ENCODE measurements at regions not wholly inside any gene's neighbourhood (a gene's known extent, or its start where the extent isn't known, plus 50 kb on each side); places are given as distances from the start of the nearest gene placed in this dataset.

GRCh38 chr13:105255472-105255871 is 1280.0 kb downstream of the EFNB2 start:
- H3K27ac ChIP-seq (ENCODE audit: low read depth, low read length), result no peak overlapping the region
- no peaks in the 10 kb centered on the region for H3K4me1 ChIP-seq (ENCODE audit: control insufficient read depth in 2 of 2, insufficient read depth in 2 of 2, low read length in 2 of 2)
- ChIA-PET CTCF (no interaction called here), POLR2A (no interaction called here)
- Mint-ChIP-seq H3K27ac (no peak overlapping the region), H3K4me1 (no peaks in the 10 kb centered on the region), H3K36me3 (no peaks in the 10 kb centered on the region), H3K4me3 (no peak overlapping the region), H3K9me3 (no peaks in the 10 kb centered on the region), H3K27me3 (no peaks in the 10 kb centered on the region)
- intact Hi-C loops (cut with micrococcal nuclease), result no loop called here
- no peaks in the 10 kb centered on the region for H3K27me3 ChIP-seq (ENCODE audit: control insufficient read depth in 2 of 2, insufficient read depth in 2 of 2, low read length in 2 of 2)
- DNase-seq (no peak), ATAC-seq (no peak)
- H3K36me3 ChIP-seq (ENCODE audit: control insufficient read depth in 2 of 3, insufficient read depth in 3 of 3, low read length in 3 of 3), result no peaks in the 10 kb centered on the region
- no peaks in the 10 kb centered on the region for H3K9me3 ChIP-seq (ENCODE audit: control insufficient read depth in 2 of 3, low read length in 3 of 3)
- no peak overlapping the region for H3K4me3 ChIP-seq (ENCODE audit: low read length)

- Histone ChIP-seq H3K27ac (ENCODE audit: low read depth, low read length) (no peak overlapping the region), H3K27me3 (ENCODE audit: control insufficient read depth in 2 of 2, insufficient read depth in 2 of 2, low read length in 2 of 2) (no peaks in the 10 kb centered on the region), H3K4me3 (ENCODE audit: low read length) (no peak overlapping the region), H3K4me1 (ENCODE audit: control insufficient read depth in 2 of 2, insufficient read depth in 2 of 2, low read length in 2 of 2) (no peaks in the 10 kb centered on the region), H3K9me3 (ENCODE audit: control insufficient read depth in 2 of 3, low read length in 3 of 3) (no peaks in the 10 kb centered on the region), H3K36me3 (ENCODE audit: control insufficient read depth in 2 of 3, insufficient read depth in 3 of 3, low read length in 3 of 3) (no peaks in the 10 kb centered on the region)
- Mint-ChIP-seq H3K4me1 (no peaks in the 10 kb centered on the region), H3K27ac (no peak overlapping the region), H3K4me3 (no peak overlapping the region), H3K27me3 (no peaks in the 10 kb centered on the region), H3K36me3 (no peaks in the 10 kb centered on the region), H3K9me3 (peaks cover 0 to 8% (median 0%) of the 10 kb centered on the region in 11 donors)
- no peak for ATAC-seq
- intact Hi-C loops (cut with micrococcal nuclease), result no loop called here
- POLR2A ChIA-PET, result no interaction called here
- DNase-seq, result no peak
- CTCF ChIA-PET, result no interaction called here
Measured at GRCh38 chr13:105251293-105251692, 1284.2 kb downstream of the EFNB2 start.

GRCh38 chr13:105247830-105248229 is 1287.6 kb downstream of the EFNB2 start:
- H3K4me1 ChIP-seq (ENCODE audit: control insufficient read depth in 2 of 2, insufficient read depth in 2 of 2, low read length in 2 of 2), result no peaks in the 10 kb centered on the region
- DNase-seq, result no peak
- Mint-ChIP-seq H3K9me3 (peaks cover 0 to 8% (median 0%) of the 10 kb centered on the region in 11 donors), H3K4me3 (no peak overlapping the region), H3K36me3 (no peaks in the 10 kb centered on the region), H3K27me3 (peaks cover 0 to 5% (median 0%) of the 10 kb centered on the region in 5 donors), H3K4me1 (no peaks in the 10 kb centered on the region), H3K27ac (no peak overlapping the region)
- no peak for ATAC-seq
- H3K4me3 ChIP-seq (ENCODE audit: low read length), result no peak overlapping the region
- no peaks in the 10 kb centered on the region for H3K27me3 ChIP-seq (ENCODE audit: control insufficient read depth in 2 of 2, insufficient read depth in 2 of 2, low read length in 2 of 2)
- H3K36me3 ChIP-seq (ENCODE audit: control insufficient read depth in 2 of 3, insufficient read depth in 3 of 3, low read length in 3 of 3), result no peaks in the 10 kb centered on the region
- H3K27ac ChIP-seq (ENCODE audit: low read depth, low read length), result no peak overlapping the region
- no peaks in the 10 kb centered on the region for H3K9me3 ChIP-seq (ENCODE audit: control insufficient read depth in 2 of 3, low read length in 3 of 3)
- intact Hi-C loops (cut with micrococcal nuclease), result no loop called here
- POLR2A ChIA-PET, result no interaction called here
- CTCF ChIA-PET, result no interaction called here

- Mint-ChIP-seq H3K9me3 (no peaks in the 10 kb centered on the region), H3K27ac (no peak overlapping the region), H3K36me3 (no peaks in the 10 kb centered on the region), H3K4me1 (no peaks in the 10 kb centered on the region), H3K27me3 (peaks cover 0 to 5% (median 0%) of the 10 kb centered on the region in 5 donors), H3K4me3 (no peak overlapping the region)
- H3K27ac ChIP-seq (ENCODE audit: low read depth, low read length), result no peak overlapping the region
- H3K36me3 ChIP-seq (ENCODE audit: control insufficient read depth in 2 of 3, insufficient read depth in 3 of 3, low read length in 3 of 3), result no peaks in the 10 kb centered on the region
- no peaks in the 10 kb centered on the region for H3K27me3 ChIP-seq (ENCODE audit: control insufficient read depth in 2 of 2, insufficient read depth in 2 of 2, low read length in 2 of 2)
- ATAC-seq (no peak), DNase-seq (no peak)
- ChIA-PET CTCF (no interaction called here), POLR2A (no interaction called here)
- H3K4me1 ChIP-seq (ENCODE audit: control insufficient read depth in 2 of 2, insufficient read depth in 2 of 2, low read length in 2 of 2), result no peaks in the 10 kb centered on the region
- H3K4me3 ChIP-seq (ENCODE audit: low read length), result no peak overlapping the region
- intact Hi-C loops (cut with micrococcal nuclease), result no loop called here
- no peaks in the 10 kb centered on the region for H3K9me3 ChIP-seq (ENCODE audit: control insufficient read depth in 2 of 3, low read length in 3 of 3)
Measured at GRCh38 chr13:105240371-105240770, 1295.1 kb downstream of the EFNB2 start.

- Histone ChIP-seq H3K27ac (ENCODE audit: low read depth, low read length) (no peak overlapping the region), H3K4me3 (ENCODE audit: low read length) (no peak overlapping the region), H3K36me3 (ENCODE audit: control insufficient read depth in 2 of 3, insufficient read depth in 3 of 3, low read length in 3 of 3) (no peaks in the 10 kb centered on the region), H3K9me3 (ENCODE audit: control insufficient read depth in 2 of 3, low read length in 3 of 3) (no peaks in the 10 kb centered on the region), H3K27me3 (ENCODE audit: control insufficient read depth in 2 of 2, insufficient read depth in 2 of 2, low read length in 2 of 2) (no peaks in the 10 kb centered on the region), H3K4me1 (ENCODE audit: control insufficient read depth in 2 of 2, insufficient read depth in 2 of 2, low read length in 2 of 2) (no peaks in the 10 kb centered on the region)
- no peak overlapping the region for H3K4me3 Mint-ChIP-seq
- no peak for DNase-seq
- peaks cover 0 to 6% (median 0%) of the 10 kb centered on the region in 11 donors for H3K9me3 Mint-ChIP-seq
- CTCF ChIA-PET, result no interaction called here
- intact Hi-C loops (cut with micrococcal nuclease), result no loop called here
- H3K27ac Mint-ChIP-seq, result no peak overlapping the region
- no peaks in the 10 kb centered on the region for H3K4me1 Mint-ChIP-seq
- H3K36me3 Mint-ChIP-seq, result no peaks in the 10 kb centered on the region
- POLR2A ChIA-PET, result no interaction called here
- ATAC-seq, result no peak
- peaks cover 0 to 12% (median 0%) of the 10 kb centered on the region in 5 donors for H3K27me3 Mint-ChIP-seq
Measured at GRCh38 chr13:105232439-105232838, 1303.0 kb downstream of the EFNB2 start.

- no peaks in the 10 kb centered on the region for H3K36me3 ChIP-seq (ENCODE audit: control insufficient read depth in 2 of 3, insufficient read depth in 3 of 3, low read length in 3 of 3)
- intact Hi-C loops (cut with micrococcal nuclease), result no loop called here
- ATAC-seq (no peak), DNase-seq (no peak)
- POLR2A ChIA-PET, result no interaction called here
- H3K4me1 ChIP-seq (ENCODE audit: control insufficient read depth in 2 of 2, insufficient read depth in 2 of 2, low read length in 2 of 2), result no peaks in the 10 kb centered on the region
- no peak overlapping the region for H3K4me3 Mint-ChIP-seq
- no peaks in the 10 kb centered on the region for H3K4me1 Mint-ChIP-seq
- H3K9me3 Mint-ChIP-seq, result peaks cover 0 to 6% (median 0%) of the 10 kb centered on the region in 11 donors
- H3K36me3 Mint-ChIP-seq, result no peaks in the 10 kb centered on the region
- CTCF ChIA-PET, result no interaction called here
- H3K27ac ChIP-seq (ENCODE audit: low read depth, low read length), result no peak overlapping the region
- H3K27me3 Mint-ChIP-seq, result peaks cover 0 to 12% (median 0%) of the 10 kb centered on the region in 5 donors
- H3K9me3 ChIP-seq (ENCODE audit: control insufficient read depth in 2 of 3, low read length in 3 of 3), result no peaks in the 10 kb centered on the region
- H3K27me3 ChIP-seq (ENCODE audit: control insufficient read depth in 2 of 2, insufficient read depth in 2 of 2, low read length in 2 of 2), result no peaks in the 10 kb centered on the region
- no peak overlapping the region for H3K4me3 ChIP-seq (ENCODE audit: low read length)
- H3K27ac Mint-ChIP-seq, result no peak overlapping the region
Measured at GRCh38 chr13:105232006-105232405, 1303.5 kb downstream of the EFNB2 start.

GRCh38 chr13:105231579-105231978 is 1303.9 kb downstream of the EFNB2 start:
- Mint-ChIP-seq H3K4me3 (no peak overlapping the region), H3K9me3 (peaks cover 0 to 6% (median 0%) of the 10 kb centered on the region in 11 donors), H3K27ac (no peak overlapping the region), H3K27me3 (peaks cover 0 to 12% (median 0%) of the 10 kb centered on the region in 5 donors), H3K36me3 (no peaks in the 10 kb centered on the region), H3K4me1 (no peaks in the 10 kb centered on the region)
- H3K27me3 ChIP-seq (ENCODE audit: control insufficient read depth in 2 of 2, insufficient read depth in 2 of 2, low read length in 2 of 2), result no peaks in the 10 kb centered on the region
- no peak overlapping the region for H3K27ac ChIP-seq (ENCODE audit: low read depth, low read length)
- H3K4me3 ChIP-seq (ENCODE audit: low read length), result no peak overlapping the region
- no peaks in the 10 kb centered on the region for H3K4me1 ChIP-seq (ENCODE audit: control insufficient read depth in 2 of 2, insufficient read depth in 2 of 2, low read length in 2 of 2)
- ChIA-PET CTCF (no interaction called here), POLR2A (no interaction called here)
- DNase-seq (no peak), ATAC-seq (no peak)
- H3K9me3 ChIP-seq (ENCODE audit: control insufficient read depth in 2 of 3, low read length in 3 of 3), result no peaks in the 10 kb centered on the region
- H3K36me3 ChIP-seq (ENCODE audit: control insufficient read depth in 2 of 3, insufficient read depth in 3 of 3, low read length in 3 of 3), result no peaks in the 10 kb centered on the region
- intact Hi-C loops (cut with micrococcal nuclease), result no loop called here
